GM23248 (cell line): ENCODE measurements at regions not wholly inside any gene's neighbourhood (a gene's known extent, or its start where the extent isn't known, plus 50 kb on each side); places are given as distances from the start of the nearest gene placed in this dataset.

Experiments used
- EZH2 ChIP-seq: fragments of 200-600 bp; sonication (generic); IDR thresholded peaks from 2 replicates; pipeline ENCODE4 v1.6.1; 2018; ENCODE audit warnings: antibody characterized with exemption, mild to moderate bottlenecking; ENCODE audit not compliant: insufficient read depth, poor library complexity, severe bottlenecking
- EZH2phosphoT487 ChIP-seq: fragments of 200-600 bp; sonication (generic); IDR thresholded peaks from 2 replicates; pipeline ENCODE4 v1.6.1; 2018; ENCODE audit warnings: antibody characterized with exemption, moderate library complexity, mild to moderate bottlenecking, low read depth; ENCODE audit not compliant: insufficient read depth

GRCh38 chr18:60245096-60245495, 127.5 kb downstream of the MC4R start:
- no peak for TF ChIP-seq EZH2phosphoT487
- no peak for TF ChIP-seq EZH2
